ENCODE measurements at regions not wholly inside any gene's neighbourhood (a gene's known extent, or its start where the extent isn't known, plus 50 kb on each side); places are given as distances from the start of the nearest gene placed in this dataset.
"Not testable (repeated sequence)": the region's sequence is repeated elsewhere in the genome, so short reads cannot be mapped to it uniquely, and the experiment has no call there.

DNA sequence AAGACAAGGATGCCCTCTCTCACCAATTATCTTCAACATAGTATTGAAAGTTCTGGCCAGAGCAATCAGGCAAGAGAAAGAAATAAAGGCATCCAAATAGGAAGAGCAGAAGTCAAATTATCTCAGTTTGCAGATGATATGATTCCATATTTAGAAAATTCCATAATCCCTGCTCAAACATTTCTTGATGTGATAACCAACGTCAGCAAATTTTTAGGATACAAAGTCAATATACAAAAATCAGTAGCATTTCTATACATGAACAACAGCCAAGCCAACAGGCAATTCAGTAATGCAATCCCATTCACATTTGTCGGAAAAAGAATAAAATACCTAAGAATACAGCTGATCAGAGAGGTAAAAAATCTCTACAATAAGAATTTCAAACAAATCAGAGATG, 969.7 kb upstream of the USP15 start:
- no peak for DNase-seq (ENCODE audit: low spot score)

DNA sequence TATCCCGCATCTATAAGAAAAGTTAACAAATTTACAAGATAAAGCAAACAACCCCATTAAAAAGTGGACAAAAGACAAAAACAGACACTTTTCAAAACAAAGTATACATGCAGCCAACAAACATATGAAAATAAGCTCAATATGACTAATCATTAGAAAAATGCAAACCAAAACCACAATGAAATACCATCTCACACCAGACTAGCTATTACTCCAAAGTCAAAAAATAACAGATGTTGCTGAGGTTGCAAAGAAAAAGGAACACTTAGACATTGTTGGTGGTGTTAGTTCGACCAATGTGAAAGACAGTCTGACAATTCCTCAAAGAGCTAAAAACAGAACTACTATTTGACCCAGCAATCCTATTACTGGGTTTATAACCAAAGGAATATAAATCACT, 968.6 kb upstream of the USP15 start:
- no peak for DNase-seq (ENCODE audit: low spot score)

DNA sequence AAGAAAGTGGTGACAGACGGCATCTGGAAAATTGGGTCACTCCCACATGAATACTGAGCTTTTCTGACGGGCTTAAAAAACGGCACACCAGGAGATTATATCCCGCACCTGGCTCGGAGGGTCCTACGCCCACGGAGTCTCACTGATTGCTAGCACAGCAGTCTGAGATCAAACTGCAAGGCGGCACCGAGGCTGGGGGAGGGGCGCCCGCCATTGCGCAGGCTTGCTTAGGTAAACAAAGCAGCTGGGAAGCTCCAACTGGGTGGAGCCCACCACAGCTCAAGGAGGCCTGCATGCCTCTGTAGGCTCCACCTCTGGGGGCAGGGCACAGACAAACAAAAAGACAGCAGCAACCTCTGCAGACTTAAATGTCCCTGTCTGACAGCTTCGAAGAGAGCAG, 966.2 kb upstream of the USP15 start:
- DNase-seq (ENCODE audit: low spot score): not testable (repeated sequence)

DNA sequence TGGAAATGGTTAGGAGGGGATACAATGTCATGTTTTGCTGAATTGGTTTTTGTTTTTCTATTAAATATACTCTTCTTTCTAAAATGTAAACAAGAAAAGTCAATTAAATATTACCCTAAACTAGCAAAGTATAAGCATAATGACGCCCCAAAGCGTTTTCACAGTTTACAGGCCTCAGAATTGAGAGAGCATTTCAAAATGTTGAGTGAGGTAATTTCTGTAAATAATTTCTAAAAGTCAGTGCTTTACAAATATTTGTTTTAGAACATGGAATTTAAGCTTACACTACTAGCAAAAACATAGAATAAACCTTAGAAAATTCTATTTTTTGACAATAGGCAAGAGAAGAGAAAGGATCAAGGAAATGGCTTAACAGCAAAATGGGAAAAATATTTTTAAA, 958.4 kb upstream of the USP15 start:
- no peak for DNase-seq (ENCODE audit: low spot score)

DNA sequence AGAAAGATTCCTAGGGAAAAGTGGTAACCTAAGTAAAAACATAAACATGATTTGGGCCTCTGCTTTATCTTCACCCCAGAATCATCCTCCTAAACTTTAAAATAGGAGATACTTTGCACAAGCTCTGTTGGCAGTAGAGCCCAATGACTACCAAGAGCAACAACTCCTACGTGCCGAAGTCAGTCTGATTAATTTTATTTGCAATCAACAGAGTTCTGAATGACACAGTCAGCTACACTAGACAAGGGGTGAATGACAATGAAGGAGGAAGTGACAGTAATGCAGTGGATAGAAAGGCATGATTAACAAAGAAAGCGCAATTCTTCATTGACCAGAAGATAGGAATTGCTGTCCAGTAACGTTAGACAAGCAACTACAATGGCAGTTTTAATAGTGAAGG, 957.9 kb upstream of the USP15 start:
- DNase-seq (ENCODE audit: low spot score): no peak

DNA sequence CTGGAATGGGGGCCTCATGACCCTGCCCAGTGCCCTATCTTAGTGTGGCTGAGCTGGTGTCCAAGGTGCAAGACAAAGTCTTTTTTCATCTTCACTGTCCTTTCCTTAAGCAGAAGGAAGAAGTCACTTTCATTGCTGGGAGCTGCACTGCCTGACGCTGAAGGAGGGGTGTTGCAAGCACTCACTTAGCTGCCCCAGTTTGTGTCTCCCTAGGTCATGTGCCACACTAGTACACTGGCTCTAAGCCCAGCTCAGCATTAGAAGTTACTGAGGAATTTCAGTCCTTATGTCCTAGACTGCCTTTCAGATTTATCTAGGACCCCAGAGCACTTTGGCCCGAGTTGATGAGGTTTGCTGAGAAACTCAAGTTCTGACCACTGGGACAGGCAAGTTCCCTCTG, 952.0 kb upstream of the USP15 start:
- no peak for DNase-seq (ENCODE audit: low spot score)

DNA sequence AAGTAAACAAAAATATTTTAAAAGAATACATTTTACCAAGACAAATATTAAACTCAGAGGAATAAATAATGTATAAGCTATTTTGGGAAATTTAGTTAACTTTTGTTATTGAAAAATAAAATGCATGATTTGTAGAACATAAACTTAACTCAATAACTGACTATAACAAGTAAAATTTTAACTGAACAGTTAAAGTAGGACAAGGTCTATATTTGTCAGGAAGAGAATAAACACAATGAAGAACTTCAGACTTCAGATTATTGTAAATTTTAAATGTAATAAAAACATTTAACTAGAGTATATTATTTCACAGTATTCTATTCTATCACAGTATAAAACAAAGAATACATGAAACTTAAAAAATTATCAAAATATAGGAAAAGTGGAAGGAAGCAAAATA, 948.8 kb upstream of the USP15 start:
- DNase-seq (ENCODE audit: low spot score): no peak

DNA sequence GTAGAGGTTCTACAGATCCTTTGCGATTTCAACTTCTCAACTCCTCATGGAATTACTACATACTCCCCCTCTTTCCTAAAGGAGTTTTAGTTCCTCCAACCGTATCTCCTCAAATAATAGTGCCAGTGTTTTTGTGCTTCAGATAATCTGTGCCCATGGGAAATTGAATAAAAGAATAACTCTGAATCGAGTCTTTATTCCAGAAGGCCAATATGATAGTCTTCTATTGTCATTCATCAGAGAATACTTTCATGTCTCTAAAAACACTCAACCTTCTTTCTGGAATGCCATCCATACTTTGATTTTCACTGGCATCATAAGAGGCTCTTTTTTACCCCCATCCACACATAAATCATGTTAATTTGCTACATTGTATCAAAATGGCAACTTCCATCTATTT, 911.3 kb upstream of the USP15 start:
- no peak for DNase-seq (ENCODE audit: low spot score)

DNA sequence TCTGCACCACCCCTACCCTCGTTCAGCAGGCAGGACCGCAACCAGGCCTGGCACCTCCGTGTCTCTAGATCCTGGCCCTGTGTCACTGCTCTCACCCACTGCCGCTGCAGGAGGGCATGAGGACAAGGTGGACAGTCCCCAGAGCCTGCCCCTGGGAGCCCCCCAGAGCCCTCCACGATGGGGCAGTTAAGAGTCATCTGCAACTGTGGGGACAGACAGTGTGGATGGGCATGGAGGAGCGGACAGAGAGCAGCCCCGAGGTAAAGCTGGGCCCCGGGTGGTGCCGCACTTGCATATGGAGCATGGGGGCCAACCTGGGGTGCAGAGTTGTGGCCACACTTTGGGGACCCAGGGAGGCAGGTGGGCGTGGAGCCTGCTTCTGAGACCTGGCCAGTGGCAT, 905.1 kb upstream of the USP15 start:
- no peak for DNase-seq (ENCODE audit: low spot score)

DNA sequence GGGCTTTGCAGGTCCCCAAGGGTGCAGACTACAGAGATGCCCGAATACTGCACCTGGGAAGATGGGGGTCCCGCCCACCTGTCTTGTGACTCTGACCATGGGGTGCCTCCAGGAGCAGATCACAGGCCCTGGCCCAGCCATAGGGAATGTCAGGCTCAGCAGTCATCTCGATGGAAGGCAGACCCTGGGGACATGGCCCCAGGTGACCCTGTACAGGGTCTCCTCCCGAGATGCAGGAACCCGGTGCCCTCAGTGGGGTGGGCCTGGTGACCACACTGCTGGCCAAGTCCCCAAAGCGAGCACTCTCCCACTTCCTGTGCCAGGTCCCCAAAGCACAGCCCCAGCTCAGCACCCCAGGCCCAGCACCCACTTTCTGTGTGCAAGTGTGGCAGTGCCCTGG, 903.7 kb upstream of the USP15 start:
- DNase-seq (ENCODE audit: low spot score): no peak

DNA sequence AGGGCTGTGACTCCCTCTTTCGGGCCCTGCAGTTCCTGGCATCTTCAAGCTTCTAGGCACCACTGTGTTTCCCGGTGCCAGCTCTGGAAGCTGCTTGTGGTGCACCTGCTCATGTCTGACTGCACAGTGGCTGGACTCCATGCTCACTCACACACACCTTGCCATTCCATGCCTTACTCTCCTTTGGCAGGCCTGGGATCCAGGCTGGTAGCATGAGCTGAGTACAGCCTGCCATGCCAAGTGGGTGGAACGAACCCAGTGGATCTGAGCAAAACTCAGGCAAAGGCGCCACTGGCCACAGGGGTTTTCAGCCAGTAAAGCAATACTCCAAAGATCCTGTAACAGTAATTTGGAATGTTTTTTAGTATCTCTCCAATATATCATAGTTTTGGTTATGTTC, 902.7 kb upstream of the USP15 start:
- no peak for DNase-seq (ENCODE audit: low spot score)

DNA sequence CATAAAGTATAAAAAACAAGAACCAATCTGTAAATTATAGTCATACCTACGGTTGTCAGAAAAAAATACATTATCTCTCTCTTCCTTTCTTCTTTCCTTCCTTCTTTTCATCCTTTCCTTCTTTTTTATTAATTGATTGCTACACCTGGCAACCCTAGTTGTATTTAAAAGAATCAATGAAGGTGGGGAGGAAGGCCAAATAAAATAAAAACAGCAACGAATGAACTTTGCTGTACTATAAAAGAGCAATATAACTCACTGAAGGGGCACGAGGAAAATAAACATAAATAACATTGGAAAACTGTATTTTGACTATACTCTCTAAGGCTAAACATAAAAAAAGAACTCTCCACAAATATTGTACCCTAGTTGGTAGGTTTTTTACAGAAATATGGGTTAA, 898.2 kb upstream of the USP15 start:
- DNase-seq (ENCODE audit: low spot score): no peak

DNA sequence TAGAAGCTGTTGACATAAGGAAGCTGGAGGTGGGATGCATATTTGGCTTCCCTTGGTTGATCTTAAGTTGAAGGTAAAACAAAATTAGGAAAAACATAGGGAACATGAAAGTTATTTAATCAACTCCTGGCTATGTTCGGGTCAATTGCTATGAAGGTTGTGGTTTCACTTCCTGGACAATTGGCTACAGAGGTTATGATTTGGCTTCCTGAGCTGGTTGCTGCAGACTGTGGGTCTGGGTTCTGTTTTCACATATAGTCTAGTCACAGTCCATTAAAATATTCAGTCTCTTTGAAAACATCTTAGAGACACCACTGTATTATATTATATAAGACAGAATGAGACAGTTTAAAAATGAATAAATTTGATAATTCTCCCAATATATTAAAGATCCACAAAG, 895.2 kb upstream of the USP15 start:
- DNase-seq (ENCODE audit: low spot score): no peak

DNA sequence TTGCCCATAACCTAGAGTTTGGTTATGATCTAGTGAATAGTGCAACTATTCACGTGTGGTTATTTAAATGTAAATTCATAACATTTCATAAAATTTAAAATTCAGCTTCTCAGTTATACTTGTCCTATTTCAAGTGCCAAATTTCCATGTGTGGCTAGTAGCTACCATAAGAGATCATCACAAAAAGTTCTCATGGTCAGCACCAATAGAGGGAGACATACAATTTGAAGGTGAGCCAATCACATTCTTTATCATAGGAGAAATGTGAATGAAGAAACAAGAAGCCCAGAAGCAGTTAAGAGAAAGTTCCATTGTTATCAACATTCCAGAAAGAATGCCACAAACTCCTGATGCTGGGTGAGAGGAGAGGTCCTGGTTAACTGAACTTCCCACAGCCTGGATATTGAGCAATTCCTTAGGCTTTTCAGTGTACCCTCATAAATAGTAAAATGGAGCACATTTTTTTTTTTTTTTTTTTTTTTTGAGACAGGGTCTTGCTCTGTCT, 892.9 kb upstream of the USP15 start:
- DNase-seq (ENCODE audit: low spot score): no peak

DNA sequence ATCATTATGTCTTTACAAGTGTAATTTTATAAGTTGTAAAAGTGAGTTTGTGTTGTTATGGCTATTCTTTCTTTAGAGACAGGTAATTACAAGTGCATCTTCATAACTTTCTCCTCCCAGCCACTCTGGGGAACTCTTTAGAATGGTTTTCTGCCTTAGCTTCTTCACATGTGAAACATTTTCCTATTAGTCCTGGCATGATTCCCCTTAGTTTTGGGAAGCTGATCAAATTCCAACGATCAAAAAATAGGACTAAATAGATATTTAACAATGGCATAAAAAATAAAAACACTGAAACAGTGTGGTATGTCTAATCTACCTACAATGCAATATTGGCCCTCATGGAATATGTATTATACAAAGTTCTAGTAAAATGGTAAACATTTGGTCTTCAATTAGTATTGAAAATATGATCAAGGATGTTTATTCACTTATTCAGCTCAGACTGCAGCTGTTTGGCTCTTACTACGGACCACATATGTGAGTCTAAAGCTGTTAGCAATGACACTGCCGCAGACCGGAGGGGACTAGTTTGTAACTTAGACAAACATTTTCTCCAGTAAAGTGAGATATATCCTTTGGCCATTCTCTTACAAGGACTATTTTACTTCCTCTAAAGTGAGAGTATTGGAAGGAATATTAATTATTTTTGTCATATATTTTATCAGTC, 890.8 kb upstream of the USP15 start:
- no peak for DNase-seq (ENCODE audit: low spot score)

DNA sequence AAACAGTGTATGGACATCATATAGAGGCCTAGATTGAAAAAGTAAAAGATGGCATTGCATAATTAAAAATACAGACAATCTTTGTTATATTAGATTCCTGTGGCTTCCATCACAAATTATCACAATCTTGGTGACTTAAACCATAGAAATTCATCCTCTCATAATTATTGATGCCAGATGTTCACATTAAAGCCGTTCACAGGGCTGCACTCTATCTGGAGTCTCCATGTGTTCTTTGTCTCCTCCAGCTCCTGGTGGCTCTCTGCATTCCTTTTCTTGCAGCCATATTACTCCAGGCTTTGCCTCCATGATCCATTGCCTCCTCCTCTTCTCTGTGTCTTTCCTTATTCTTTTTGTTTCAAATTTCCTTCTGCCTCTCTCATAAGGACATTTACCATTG, 875.7 kb upstream of the USP15 start:
- no peak for DNase-seq (ENCODE audit: low spot score)

DNA sequence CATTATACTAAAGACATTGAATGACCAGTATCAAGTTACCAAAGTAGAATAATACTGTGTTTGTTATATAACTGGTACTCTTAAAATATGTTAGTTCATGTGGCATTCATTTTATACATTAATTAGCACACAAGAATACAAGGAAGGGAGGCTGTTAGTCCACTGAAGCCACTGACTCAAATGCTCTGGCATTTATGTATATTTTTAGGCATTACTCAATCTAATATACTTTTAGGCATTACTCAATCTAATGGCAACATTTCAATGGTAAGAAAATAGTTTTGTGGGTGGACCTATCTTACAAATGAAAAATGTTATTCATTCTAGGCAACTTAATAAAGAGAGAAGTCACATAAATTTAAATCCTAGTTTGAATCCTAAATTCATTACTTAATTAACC, 874.4 kb upstream of the USP15 start:
- DNase-seq (ENCODE audit: low spot score): no peak

DNA sequence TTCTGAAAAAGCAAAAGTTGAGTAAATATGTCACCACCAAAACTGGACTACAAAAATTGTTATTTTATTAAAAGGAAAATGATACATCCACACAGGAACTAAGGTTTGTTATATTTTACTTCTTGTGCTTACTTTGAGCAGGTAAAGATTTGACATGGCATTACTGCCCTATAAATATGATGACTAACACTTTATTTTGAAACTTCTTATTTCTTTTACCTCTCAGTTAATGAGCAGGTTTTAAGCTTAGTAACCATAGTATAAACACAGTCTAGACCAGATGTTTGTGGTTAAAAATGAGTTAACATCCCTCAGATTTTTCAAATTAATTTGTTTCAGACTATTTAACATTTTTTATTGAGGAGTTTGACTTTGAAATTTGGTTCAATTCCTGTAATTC, 862.5 kb upstream of the USP15 start:
- no peak for DNase-seq (ENCODE audit: low spot score)

DNA sequence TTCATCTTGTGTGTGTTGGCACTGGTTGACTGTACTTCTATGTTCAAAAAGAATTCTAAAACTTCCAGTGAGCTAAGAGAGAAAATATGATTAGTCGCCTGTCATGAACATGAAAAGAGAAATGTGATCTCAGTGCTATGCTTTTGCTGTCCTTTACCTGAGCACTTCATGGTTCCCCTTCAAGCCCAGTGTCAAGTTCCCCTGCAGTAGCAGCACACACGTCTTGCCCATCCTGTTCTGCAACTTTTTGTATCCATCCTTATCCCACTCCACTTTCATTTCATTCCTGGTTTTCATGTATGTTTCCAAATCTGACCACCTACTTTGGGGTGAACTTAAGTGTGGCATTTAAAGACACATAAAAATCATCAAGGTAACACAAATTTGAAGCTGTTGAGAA, 848.0 kb upstream of the USP15 start:
- DNase-seq (ENCODE audit: low spot score): no peak

DNA sequence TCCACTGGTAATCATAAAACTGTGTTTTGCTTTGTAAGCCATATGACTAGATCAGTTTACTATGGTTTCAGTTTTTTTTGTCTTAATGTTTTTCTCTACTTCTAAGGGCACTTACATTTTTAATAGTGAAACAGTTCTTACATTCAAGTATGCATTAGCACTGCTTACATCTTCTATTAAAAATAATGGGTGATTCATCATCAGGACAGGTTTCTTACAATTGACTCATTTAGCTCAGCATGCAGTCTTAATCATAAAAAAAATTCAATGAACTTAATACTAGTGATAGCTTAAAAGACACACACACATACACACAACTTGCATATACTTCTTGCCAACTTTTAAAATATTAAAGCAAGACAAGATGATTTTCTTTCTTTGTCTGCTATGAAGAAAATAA, 845.7 kb upstream of the USP15 start:
- no peak for DNase-seq (ENCODE audit: low spot score)

DNA sequence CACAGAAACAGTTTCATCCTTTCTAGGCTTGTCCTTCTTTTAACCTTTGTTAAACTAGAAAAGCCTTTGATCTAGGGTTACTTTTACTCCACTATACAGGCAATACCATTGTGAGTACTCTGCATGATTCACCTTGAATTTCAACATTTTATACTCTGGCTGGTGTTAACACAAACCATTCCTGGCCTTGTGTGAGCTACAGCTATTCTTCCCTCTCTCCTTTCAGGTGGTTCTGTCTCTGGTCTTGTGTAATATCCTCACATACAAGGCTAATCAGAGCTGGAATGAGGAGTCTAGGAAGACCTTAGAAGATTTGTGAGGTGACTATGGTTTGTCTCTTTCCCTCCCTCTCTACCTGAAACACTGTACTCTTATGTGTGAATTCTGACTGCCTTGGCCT, 837.4 kb upstream of the USP15 start:
- no peak for DNase-seq (ENCODE audit: low spot score)

DNA sequence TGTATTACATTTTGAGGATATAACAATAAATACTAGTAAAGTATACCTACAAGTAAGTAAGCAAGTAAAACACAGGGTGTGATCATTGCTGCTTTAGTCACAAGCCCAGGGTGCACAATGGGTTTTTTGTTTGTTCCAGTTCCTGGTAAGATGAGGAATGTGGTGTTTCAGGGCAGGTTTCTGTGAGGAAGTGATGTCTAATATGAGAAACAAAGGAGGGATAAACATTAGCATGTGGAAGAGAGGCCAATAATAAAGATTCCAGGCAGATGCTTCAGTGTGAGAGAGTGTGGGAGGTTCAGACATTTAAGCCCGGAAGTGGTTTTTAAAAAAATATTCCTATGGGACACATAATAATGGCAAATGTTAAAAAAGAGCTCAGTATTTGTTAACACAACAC, 808.1 kb upstream of the USP15 start:
- no peak for DNase-seq (ENCODE audit: low spot score)

DNA sequence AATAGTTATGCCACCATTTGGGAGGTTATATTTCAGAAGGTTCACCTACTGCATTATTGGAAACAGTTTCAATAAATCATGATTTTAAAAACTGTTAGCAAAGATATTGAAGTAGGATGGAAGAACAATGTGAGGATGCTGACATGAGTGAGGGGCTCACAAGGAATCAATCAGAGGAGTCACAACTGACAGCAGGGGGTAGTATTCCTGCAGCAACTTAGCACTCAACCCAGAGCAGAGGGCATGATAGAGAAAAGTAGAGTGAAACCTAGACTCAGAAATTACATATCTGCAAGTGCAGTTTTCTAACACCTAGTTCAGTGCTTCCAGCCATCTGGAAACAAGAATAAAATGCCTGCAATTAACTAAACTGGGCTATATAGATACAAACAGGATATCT, 772.5 kb upstream of the USP15 start:
- DNase-seq (ENCODE audit: low spot score): no peak
